ENCODE measurements at regions not wholly inside any gene's neighbourhood (a gene's known extent, or its start where the extent isn't known, plus 50 kb on each side); places are given as distances from the start of the nearest gene placed in this dataset.
A peak's percentile ranks its signal among the peaks of the same experiment; 100 is the strongest.

DNA sequence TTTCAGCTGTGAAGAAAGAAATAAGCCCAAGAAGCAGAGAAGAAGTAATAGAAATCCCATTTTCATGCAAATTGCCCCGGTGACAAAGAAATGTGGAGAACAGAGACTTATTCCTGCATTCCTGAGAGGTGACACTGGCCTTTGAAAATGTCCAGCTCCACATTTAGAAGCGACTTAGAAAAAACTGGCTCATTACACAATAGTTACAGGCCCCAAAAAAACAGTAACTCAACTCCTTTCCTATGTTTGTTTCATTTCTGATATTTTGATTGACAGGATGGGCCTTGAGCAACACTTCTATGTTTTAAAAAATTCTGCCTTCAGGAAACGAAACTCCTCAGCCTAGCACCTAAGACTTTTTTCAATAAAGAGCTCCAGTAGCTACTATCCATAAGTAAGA lies 726.9 kb upstream of the TENM4 start:
- no peak overlapping the region for H3K27ac ChIP-seq
- no peak overlapping the region for H3K4me3 ChIP-seq (ENCODE audit: low read depth, low read length)
- in situ Hi-C loops (cut with HindIII; ENCODE audit: low pct_ligation_motif_present, low sequenced_read_pairs), result no loop called here
- DNase-seq, result no peak
- H3K27me3 ChIP-seq (replicated peaks), result no peaks in the 10 kb centered on the region
- no peaks in the 10 kb centered on the region for H3K36me3 ChIP-seq (replicated peaks)
- TF ChIP-seq, protein P1, sequence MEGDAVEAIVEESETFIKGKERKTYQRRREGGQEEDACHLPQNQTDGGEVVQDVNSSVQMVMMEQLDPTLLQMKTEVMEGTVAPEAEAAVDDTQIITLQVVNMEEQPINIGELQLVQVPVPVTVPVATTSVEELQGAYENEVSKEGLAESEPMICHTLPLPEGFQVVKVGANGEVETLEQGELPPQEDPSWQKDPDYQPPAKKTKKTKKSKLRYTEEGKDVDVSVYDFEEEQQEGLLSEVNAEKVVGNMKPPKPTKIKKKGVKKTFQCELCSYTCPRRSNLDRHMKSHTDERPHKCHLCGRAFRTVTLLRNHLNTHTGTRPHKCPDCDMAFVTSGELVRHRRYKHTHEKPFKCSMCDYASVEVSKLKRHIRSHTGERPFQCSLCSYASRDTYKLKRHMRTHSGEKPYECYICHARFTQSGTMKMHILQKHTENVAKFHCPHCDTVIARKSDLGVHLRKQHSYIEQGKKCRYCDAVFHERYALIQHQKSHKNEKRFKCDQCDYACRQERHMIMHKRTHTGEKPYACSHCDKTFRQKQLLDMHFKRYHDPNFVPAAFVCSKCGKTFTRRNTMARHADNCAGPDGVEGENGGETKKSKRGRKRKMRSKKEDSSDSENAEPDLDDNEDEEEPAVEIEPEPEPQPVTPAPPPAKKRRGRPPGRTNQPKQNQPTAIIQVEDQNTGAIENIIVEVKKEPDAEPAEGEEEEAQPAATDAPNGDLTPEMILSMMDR (IDR thresholded peaks at IDR 0.05; ENCODE audit: low read depth, low read length, missing control alignments), result no peak

DNA sequence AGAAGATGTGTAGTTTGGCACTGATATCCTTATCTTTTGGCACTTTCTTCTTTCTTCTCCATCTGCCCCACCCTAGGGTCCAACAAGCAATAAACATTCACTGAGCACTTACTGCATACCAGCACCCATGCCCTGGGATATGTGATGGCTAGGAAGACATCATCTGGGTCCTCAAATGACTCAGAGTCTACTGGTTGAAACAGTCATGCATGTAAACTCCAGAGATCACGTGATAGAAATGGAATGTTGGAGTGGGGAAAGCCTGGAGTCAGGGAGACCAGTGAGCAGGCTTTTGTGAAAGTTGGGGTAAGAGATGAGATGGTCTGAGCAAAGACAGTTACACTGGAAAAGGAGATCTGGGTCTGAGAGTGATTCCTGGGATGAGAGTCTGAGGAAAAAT lies 724.9 kb upstream of the TENM4 start:
- TF ChIP-seq, protein P1 (IDR thresholded peaks at IDR 0.05; ENCODE audit: low read depth, low read length, missing control alignments), result no peak
- Histone ChIP-seq H3K27me3 (replicated peaks) (no peaks in the 10 kb centered on the region), H3K27ac (no peak overlapping the region), H3K36me3 (replicated peaks) (no peaks in the 10 kb centered on the region), H3K4me3 (ENCODE audit: low read depth, low read length) (no peak overlapping the region)
- peak; percentile 31 for DNase-seq
- in situ Hi-C loops (cut with HindIII; ENCODE audit: low pct_ligation_motif_present, low sequenced_read_pairs), result no loop called here

DNA sequence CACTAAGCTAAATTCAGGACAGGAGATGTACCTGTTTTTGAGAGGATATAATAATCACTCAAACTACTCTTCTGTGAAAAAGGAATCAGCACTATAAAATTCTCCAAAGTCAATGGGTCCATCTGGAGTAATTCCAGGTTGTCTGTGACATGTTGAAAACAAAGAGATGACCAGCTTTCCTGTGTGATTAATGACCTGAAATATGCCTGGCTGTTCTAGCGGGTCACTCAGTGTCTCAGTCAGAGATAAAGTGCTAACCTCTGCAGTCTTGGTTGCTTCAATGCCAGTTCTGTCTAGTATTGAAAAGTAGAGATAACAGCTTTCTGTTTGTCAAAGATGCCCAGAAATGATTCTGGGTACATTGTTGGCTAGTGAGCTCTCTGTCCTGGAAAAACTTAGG lies 722.6 kb upstream of the TENM4 start:
- Histone ChIP-seq H3K27ac (no peak overlapping the region), H3K36me3 (replicated peaks) (no peaks in the 10 kb centered on the region), H3K27me3 (replicated peaks) (no peaks in the 10 kb centered on the region), H3K4me3 (ENCODE audit: low read depth, low read length) (no peak overlapping the region)
- TF ChIP-seq, protein P1 (IDR thresholded peaks at IDR 0.05; ENCODE audit: low read depth, low read length, missing control alignments), result no peak
- no peak for DNase-seq
- in situ Hi-C loops (cut with HindIII; ENCODE audit: low pct_ligation_motif_present, low sequenced_read_pairs), result no loop called here

DNA sequence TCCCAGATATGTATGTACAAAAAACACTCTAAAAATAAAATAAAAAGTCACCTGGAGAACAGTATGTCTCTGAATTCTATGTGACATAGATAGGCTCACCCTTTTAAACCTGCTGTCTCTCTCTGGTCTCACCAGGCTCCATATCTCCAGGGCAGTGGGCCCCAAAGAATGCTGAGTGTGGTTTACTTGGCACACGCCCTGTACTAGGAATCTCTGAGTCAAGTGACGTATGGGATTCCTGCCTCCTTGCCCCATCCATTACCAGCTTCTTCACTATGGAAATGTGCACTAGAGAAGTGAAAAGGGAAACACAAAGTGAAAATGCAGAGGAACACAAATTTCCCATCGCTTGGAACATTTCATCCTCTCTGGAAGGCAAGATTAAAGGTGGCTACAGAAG lies 722.2 kb upstream of the TENM4 start:
- TF ChIP-seq, protein P1 (IDR thresholded peaks at IDR 0.05; ENCODE audit: low read depth, low read length, missing control alignments), result no peak
- Histone ChIP-seq H3K27ac (no peak overlapping the region), H3K36me3 (replicated peaks) (no peaks in the 10 kb centered on the region), H3K27me3 (replicated peaks) (no peaks in the 10 kb centered on the region), H3K4me3 (ENCODE audit: low read depth, low read length) (no peak overlapping the region)
- DNase-seq, result peak; percentile 32
- in situ Hi-C loops (cut with HindIII; ENCODE audit: low pct_ligation_motif_present, low sequenced_read_pairs), result no loop called here

DNA sequence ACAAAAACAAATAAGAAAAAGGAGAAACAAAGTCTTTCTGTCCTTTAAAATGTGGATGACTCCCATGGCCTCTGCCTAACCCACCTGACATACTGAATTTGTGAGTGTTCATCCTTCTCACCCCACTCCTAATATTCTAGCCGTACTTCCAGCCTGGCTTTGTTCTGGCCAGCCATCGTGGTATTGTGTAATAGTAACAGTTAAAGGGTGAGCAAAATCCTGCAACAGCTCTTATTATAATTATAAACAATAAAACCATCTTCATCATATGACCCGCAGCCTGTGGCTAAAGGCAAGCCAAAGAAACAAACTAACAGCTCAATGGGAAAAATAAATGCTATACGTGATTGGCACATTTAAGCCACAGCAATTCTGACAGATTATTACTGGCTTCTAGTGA lies 721.6 kb upstream of the TENM4 start:
- Histone ChIP-seq H3K4me3 (ENCODE audit: low read depth, low read length) (no peak overlapping the region), H3K36me3 (replicated peaks) (no peaks in the 10 kb centered on the region), H3K27ac (no peak overlapping the region), H3K27me3 (replicated peaks) (no peaks in the 10 kb centered on the region)
- TF ChIP-seq, protein P1 (IDR thresholded peaks at IDR 0.05; ENCODE audit: low read depth, low read length, missing control alignments), result no peak
- in situ Hi-C loops (cut with HindIII; ENCODE audit: low pct_ligation_motif_present, low sequenced_read_pairs), result no loop called here
- DNase-seq, result no peak

DNA sequence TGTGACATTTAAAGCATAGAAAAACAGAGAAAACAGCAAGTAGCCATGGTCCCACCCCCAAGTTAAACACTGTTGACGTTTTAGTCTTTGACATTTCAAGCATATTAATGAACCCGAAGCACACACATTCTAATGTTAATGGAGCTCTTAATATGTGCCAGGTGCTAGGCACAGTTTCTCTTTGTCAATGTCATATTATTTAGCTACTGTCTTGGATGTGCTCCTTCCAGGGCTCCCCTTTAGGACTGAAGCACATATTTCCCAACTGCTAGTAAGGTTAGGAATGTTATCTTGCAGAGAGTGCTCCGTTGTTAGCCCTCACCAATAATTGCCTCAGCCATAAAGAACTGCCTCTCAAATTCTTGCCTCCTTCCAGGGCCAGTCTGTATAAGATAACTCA lies 716.6 kb upstream of the TENM4 start:
- DNase-seq, result no peak
- in situ Hi-C loops (cut with HindIII; ENCODE audit: low pct_ligation_motif_present, low sequenced_read_pairs), result no loop called here
- TF ChIP-seq, protein P1 (IDR thresholded peaks at IDR 0.05; ENCODE audit: low read depth, low read length, missing control alignments), result no peak

More for the DNA sequence above, 716.6 kb upstream of the TENM4 start:
- H3K36me3 ChIP-seq (replicated peaks), result no peaks in the 10 kb centered on the region
- no peak overlapping the region for H3K4me3 ChIP-seq (ENCODE audit: low read depth, low read length)
- no peaks in the 10 kb centered on the region for H3K27me3 ChIP-seq (replicated peaks)
- H3K27ac ChIP-seq, result no peak overlapping the region

Measured in brain microvascular endothelial cell (primary cell).